ENCODE measurements at regions not wholly inside any gene's neighbourhood (a gene's known extent, or its start where the extent isn't known, plus 50 kb on each side); places are given as distances from the start of the nearest gene placed in this dataset.
"Not testable (repeated sequence)": the region's sequence is repeated elsewhere in the genome, so short reads cannot be mapped to it uniquely, and the experiment has no call there.

DNA sequence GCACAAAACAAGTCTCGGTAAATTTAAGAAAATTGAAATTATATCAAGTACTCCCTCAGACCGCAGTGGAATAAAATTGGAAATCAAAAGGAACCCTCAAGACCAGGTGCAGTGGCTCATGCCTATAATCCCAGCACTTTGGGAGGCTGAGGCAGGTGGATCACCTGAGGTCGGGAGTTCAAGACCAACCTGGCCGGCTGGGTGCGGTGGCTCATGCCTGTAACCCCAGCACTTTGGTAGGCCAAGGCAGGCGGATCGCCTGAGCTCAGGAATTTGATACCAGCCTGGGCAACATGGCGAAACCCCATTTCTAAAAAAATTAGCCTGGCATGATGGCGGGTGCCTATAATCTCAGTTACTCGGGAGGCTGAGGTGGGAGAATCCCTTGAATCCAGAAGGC is 135.7 kb upstream of the RAG2 start:
- TF ChIP-seq EZH2 (IDR thresholded peaks at IDR 0.05; ENCODE audit: insufficient read depth, poor library complexity, severe bottlenecking); EZH2phosphoT487 (IDR thresholded peaks at IDR 0.05; ENCODE audit: insufficient read depth, low read depth): not testable (repeated sequence)

Data from GM23248 (cell line).